ENCODE measurements at regions not wholly inside any gene's neighbourhood (a gene's known extent, or its start where the extent isn't known, plus 50 kb on each side); places are given as distances from the start of the nearest gene placed in this dataset.

DNA sequence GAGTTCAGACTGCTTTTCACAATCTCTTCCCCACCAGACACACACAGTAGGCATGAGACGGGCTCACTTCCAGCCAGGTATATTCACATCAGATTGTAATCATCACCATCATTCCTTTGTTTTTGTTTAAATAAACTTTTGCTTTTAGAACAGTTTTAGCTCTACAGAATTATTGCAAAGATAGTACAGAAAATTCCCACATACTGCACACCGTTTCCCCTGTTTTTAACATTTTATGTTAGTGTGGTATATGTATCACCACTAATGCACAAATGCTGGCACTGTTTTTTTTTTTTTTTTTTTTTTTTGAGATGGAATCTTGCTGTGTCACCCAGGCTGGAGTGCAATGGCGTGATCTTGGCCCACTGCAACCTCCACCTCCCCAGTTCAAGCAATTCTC is 83.3 kb upstream of the ANO1 start:
- H3K27me3 ChIP-seq (ENCODE audit: control insufficient read depth, insufficient read depth, low read length), result peaks cover 3% of the 10 kb centered on the region; the same call in 1 of the 2 replicates
- TF ChIP-seq, protein P1, sequence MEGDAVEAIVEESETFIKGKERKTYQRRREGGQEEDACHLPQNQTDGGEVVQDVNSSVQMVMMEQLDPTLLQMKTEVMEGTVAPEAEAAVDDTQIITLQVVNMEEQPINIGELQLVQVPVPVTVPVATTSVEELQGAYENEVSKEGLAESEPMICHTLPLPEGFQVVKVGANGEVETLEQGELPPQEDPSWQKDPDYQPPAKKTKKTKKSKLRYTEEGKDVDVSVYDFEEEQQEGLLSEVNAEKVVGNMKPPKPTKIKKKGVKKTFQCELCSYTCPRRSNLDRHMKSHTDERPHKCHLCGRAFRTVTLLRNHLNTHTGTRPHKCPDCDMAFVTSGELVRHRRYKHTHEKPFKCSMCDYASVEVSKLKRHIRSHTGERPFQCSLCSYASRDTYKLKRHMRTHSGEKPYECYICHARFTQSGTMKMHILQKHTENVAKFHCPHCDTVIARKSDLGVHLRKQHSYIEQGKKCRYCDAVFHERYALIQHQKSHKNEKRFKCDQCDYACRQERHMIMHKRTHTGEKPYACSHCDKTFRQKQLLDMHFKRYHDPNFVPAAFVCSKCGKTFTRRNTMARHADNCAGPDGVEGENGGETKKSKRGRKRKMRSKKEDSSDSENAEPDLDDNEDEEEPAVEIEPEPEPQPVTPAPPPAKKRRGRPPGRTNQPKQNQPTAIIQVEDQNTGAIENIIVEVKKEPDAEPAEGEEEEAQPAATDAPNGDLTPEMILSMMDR (IDR thresholded peaks at IDR 0.05; ENCODE audit: insufficient read depth, low read depth, low read length), result no peak
- H3K4me3 ChIP-seq (ENCODE audit: low read depth, low read length), result no peak overlapping the region
- POLR2A ChIA-PET, result no interaction called here
- no peak for DNase-seq (ENCODE audit: low read depth)
- H3K36me3 ChIP-seq (ENCODE audit: control insufficient read depth, insufficient read depth, low read length), result no peaks in the 10 kb centered on the region
- CTCF ChIA-PET, result no interaction called here

DNA sequence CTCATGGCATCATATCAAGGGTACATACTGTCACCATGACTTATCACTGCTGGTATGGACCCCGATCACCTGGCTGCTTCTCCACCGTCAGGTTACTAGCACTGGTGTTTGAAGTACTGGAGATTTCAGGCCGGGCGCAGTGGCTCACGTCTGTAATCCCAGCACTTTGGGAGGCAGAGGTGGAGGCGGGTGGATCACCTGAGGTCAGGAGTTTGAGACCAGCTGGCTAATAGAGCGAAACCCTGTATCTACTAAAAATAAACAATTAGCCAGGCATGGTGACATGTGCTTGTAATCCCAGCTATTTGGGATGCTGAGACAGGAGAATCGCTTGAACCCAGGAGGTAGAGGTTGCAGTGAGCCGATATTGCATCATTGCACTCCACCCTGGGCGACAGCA is 82.4 kb upstream of the ANO1 start:
- H3K36me3 ChIP-seq (ENCODE audit: control insufficient read depth, insufficient read depth, low read length), result no peaks in the 10 kb centered on the region
- no peak for DNase-seq (ENCODE audit: low read depth)
- H3K27me3 ChIP-seq (ENCODE audit: control insufficient read depth, insufficient read depth, low read length), result peaks cover 3% of the 10 kb centered on the region; the same call in 1 of the 2 replicates
- TF ChIP-seq, protein P1 (IDR thresholded peaks at IDR 0.05; ENCODE audit: insufficient read depth, low read depth, low read length), result no peak
- ChIA-PET POLR2A (no interaction called here), CTCF (no interaction called here)
- H3K4me3 ChIP-seq (ENCODE audit: low read depth, low read length), result no peak overlapping the region

DNA sequence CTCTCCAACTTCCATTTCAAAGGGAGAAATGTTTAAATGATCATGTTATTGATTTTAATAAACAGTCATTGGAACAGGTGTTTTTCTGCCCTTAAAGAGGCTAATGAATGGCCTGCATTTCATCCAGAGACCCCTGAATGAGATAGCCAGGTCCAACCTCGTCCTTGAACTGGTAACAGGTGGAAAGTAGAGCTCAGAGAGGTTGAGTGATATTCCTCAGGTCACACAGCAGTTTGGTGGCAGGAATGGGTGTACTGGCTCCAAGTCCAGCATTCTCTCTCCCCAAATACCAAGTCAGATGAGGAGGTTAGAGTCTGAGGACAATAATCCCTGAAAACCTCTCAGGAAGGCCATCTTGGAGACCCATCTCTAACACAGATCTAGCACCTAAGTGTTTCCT is 81.7 kb upstream of the ANO1 start:
- DNase-seq (ENCODE audit: low read depth), result no peak
- Histone ChIP-seq H3K27me3 (ENCODE audit: control insufficient read depth, insufficient read depth, low read length) (0 out of 2 replicates have a peak, but pooled peaks cover 1% of the 10 kb centered on the region), H3K4me3 (ENCODE audit: low read depth, low read length) (no peak overlapping the region), H3K36me3 (ENCODE audit: control insufficient read depth, insufficient read depth, low read length) (no peaks in the 10 kb centered on the region)
- TF ChIP-seq, protein P1 (IDR thresholded peaks at IDR 0.05; ENCODE audit: insufficient read depth, low read depth, low read length), result no peak
- POLR2A ChIA-PET, result no interaction called here
- CTCF ChIA-PET, result no interaction called here

DNA sequence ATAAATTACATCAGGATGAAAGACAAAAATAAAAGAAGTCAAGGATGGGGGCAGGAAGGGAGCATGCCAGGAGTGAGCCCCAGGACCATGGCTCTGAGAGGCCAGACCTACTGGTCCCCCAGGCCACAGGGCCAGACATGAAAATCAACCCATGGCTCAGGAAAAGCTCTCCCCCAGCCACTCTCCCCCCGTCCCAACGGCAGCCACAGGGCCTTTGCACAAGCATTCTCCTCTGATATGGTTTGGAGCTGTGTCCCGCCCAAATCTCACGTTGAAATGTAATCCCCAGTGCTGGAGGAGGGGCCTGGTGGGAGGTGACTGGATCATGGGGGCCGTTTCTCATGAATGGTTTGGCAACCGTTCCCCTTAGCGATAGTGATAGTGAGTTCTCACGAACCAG is 80.8 kb upstream of the ANO1 start:
- POLR2A ChIA-PET, result no interaction called here
- H3K27me3 ChIP-seq (ENCODE audit: control insufficient read depth, insufficient read depth, low read length), result 0 out of 2 replicates have a peak, but pooled peaks cover 1% of the 10 kb centered on the region
- CTCF ChIA-PET, result no interaction called here

DNA sequence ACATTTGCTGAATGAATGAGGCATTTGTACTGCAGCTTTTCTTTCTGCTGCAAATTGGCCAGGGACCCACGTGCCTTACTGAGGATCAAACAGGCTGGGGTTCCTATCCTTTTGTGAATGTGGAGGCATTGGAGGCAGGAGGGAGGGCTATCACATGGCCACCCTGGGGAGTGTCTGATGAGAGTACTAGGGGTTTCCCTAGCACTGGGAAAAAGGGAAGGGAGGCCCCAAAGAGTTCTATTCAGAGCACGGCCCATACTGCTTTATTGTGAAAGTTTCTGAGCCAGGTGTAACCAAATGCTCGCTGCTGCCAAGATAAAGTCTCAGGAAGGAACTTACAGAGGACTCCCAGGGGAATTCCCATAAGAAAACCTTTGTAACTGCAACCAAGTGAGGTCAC is 78.4 kb upstream of the ANO1 start:
- POLR2A ChIA-PET, result no interaction called here

More for the DNA sequence above, 80.8 kb upstream of the ANO1 start:
- TF ChIP-seq, protein P1 (IDR thresholded peaks at IDR 0.05; ENCODE audit: insufficient read depth, low read depth, low read length), result no peak
- Histone ChIP-seq H3K4me3 (ENCODE audit: low read depth, low read length) (no peak overlapping the region), H3K36me3 (ENCODE audit: control insufficient read depth, insufficient read depth, low read length) (no peaks in the 10 kb centered on the region)
- DNase-seq (ENCODE audit: low read depth), result no peak

More for the DNA sequence above, 78.4 kb upstream of the ANO1 start:
- no peak for DNase-seq (ENCODE audit: low read depth)
- no peaks in the 10 kb centered on the region for H3K27me3 ChIP-seq (ENCODE audit: control insufficient read depth, insufficient read depth, low read length)
- CTCF ChIA-PET, result no interaction called here
- TF ChIP-seq, protein P1 (IDR thresholded peaks at IDR 0.05; ENCODE audit: insufficient read depth, low read depth, low read length), result no peak
- H3K4me3 ChIP-seq (ENCODE audit: low read depth, low read length), result no peak overlapping the region
- H3K36me3 ChIP-seq (ENCODE audit: control insufficient read depth, insufficient read depth, low read length), result no peaks in the 10 kb centered on the region

All from BJ (cell line).